ENCODE measurements at regions not wholly inside any gene's neighbourhood (a gene's known extent, or its start where the extent isn't known, plus 50 kb on each side); places are given as distances from the start of the nearest gene placed in this dataset.
"Not testable (repeated sequence)": the region's sequence is repeated elsewhere in the genome, so short reads cannot be mapped to it uniquely, and the experiment has no call there.

- not testable (repeated sequence) for DNase-seq (ENCODE audit: low read depth in 2 of 3, low spot score in 2 of 3)
Measured at GRCh38 chr9:63912451-63912850, 1372.6 kb downstream of the FOXD4L5 start.

DNA sequence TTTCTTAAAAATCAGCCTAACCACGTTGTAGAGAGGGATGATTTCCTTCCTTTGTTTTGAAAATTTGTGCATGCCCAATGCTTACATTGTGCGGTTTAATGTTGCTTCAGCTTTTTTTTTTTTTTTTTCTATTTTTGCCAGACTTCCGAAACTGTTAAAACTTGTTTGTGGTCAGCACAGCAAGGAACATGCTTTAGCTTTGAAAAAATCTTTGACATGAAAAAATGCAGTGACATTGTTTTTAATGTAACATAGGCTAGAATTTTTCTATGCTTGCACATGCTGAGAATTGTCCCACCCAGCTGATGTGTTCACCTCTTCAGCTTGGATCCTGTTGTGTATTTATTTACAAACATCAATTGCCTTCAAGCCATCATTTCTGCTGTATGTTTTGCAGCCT, 1375.9 kb downstream of the FOXD4L5 start:
- DNase-seq (ENCODE audit: low read depth in 2 of 3, low spot score in 2 of 3), result not testable (repeated sequence)

GRCh38 chr9:63899637-63900190, 1385.3 kb downstream of the FOXD4L5 start:
- not testable (repeated sequence) for DNase-seq (ENCODE audit: low read depth in 2 of 3, low spot score in 2 of 3)

- DNase-seq (ENCODE audit: low read depth in 2 of 3, low spot score in 2 of 3), result not testable (repeated sequence)
Measured at GRCh38 chr9:63881386-63881785, 1403.6 kb downstream of the FOXD4L5 start.

- not testable (repeated sequence) for DNase-seq (ENCODE audit: low read depth in 2 of 3, low spot score in 2 of 3)
Measured at GRCh38 chr9:63876380-63876779, 1408.6 kb downstream of the FOXD4L5 start.

DNA sequence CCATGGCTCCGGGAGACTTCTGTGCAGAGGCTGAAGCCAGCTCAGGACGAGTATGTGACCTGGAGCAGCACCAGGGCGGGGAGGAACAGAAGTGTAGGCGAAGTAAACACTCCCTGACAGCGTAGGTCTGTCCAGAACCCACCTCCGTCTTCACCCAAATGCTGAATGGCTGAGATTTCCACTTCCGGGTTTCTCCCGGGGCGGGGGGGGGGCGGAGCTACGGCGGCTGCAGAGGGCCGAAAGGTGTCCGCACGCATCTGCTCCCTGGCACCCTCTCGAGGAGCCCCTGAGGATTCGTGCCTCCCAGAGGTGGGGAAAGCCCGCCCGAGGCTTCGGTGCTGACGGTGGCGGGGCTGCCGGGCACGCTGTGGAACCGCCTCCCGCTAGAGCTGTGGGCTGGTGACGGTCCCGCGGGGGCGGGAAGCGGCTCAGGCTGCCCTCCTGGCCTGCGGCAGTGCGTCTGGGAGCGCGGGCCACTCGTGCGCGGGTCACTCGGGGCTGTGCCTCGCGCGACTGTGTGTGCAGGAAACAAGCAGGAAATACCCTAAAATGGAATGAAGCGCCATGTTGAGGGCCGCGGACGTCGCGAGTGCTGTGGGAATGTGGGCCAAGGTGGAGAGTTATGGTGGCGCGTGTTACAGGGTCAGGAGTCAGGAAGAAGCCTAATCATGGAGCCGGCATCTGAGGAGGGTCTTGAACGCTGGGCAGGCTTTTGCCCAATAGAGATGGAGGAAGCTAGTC, 1425.4 kb downstream of the FOXD4L5 start:
- peak in 2 of 3 donors; percentile 8 to 39 for DNase-seq (ENCODE audit: low read depth in 2 of 3, low spot score in 2 of 3)

DNA sequence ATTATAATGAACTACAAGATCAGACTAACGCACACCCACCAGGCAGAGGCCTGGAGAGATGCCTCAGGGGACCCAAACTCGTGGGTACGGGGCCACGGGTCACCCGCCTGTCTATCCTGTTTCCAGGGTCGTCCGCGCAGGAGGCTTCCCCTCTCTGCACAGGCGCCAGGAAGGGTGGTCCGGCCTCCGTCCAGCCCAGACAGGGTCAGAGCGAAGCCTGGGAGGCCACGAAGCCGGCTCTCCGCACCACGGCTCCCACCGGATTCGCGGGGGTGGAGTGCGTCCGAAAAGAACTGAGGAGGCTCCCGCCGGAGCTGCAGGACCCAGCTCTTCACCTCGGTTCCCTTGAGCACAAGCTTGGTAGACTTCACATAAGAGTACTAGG, 1425.9 kb downstream of the FOXD4L5 start:
- DNase-seq (ENCODE audit: low read depth in 2 of 3, low spot score in 2 of 3), result not testable (repeated sequence)

GRCh38 chr9:63853140-63853751, 1431.8 kb downstream of the FOXD4L5 start:
- not testable (repeated sequence) for DNase-seq (ENCODE audit: low read depth in 2 of 3, low spot score in 2 of 3)

- DNase-seq (ENCODE audit: low read depth in 2 of 3, low spot score in 2 of 3), result not testable (repeated sequence)
Measured at GRCh38 chr9:63824804-63825203, 1460.2 kb downstream of the FOXD4L5 start.

- not testable (repeated sequence) for DNase-seq (ENCODE audit: low read depth in 2 of 3, low spot score in 2 of 3)
Measured at GRCh38 chr9:63823375-63824201, 1461.4 kb downstream of the FOXD4L5 start.

- DNase-seq (ENCODE audit: low read depth in 2 of 3, low spot score in 2 of 3), result not testable (repeated sequence)
Measured at GRCh38 chr9:63822615-63823374, 1462.2 kb downstream of the FOXD4L5 start.

GRCh38 chr9:63821293-63821692, 1463.7 kb downstream of the FOXD4L5 start:
- DNase-seq (ENCODE audit: low read depth in 2 of 3, low spot score in 2 of 3), result not testable (repeated sequence)

GRCh38 chr9:63820882-63821281, 1464.1 kb downstream of the FOXD4L5 start:
- not testable (repeated sequence) for DNase-seq (ENCODE audit: low read depth in 2 of 3, low spot score in 2 of 3)

GRCh38 chr9:63820383-63820782, 1464.6 kb downstream of the FOXD4L5 start:
- not testable (repeated sequence) for DNase-seq (ENCODE audit: low read depth in 2 of 3, low spot score in 2 of 3)

- DNase-seq (ENCODE audit: low read depth in 2 of 3, low spot score in 2 of 3), result peak; percentile 33 to 51 (median 49)
Measured at GRCh38 chr9:63817622-63818518, 1467.1 kb downstream of the FOXD4L5 start.

DNA sequence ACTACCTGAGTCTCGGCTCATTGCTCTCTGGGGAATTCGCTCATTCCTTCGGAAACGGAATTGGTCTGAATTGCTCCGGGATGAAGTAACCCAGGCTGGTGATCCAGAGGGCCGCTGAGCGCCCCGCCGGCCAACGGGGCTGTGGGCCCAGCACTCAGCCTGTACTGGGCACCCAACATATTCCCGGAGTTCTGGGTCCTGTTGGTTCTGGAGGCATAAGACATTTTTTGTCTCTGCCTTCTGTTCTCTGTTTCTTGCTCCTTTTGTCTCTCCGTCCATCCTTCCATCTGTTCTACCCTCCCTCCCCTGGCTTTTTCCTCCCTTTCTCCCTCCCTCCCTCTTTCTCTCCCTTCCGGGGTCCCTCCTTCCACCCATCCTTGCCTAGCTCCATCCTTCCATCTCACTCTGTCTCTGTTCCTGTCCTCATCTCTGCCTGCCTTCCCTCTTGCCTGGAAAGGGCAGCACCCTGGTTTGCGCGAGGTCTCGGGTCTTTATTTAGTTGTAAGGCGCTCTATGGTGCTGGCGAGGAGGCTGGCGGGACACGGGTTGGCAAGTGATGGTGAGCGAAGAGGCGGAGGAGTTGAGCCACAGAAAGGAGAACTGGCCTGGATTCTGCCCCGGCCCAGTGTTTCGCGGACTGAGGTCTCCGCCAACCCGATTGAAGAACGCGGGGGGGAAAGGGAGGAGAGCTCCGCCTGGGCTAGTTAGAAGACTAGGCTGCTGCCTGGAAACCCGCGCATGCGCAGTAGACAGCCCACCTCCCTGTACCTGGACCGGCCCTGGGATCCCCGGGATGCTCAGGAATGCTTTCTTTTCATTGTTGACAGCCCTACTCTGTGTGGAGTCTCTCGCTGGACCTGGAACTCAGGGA, 1468.0 kb downstream of the FOXD4L5 start:
- peak; percentile 59 to 83 (median 71) for DNase-seq (ENCODE audit: low read depth in 2 of 3, low spot score in 2 of 3)

DNA sequence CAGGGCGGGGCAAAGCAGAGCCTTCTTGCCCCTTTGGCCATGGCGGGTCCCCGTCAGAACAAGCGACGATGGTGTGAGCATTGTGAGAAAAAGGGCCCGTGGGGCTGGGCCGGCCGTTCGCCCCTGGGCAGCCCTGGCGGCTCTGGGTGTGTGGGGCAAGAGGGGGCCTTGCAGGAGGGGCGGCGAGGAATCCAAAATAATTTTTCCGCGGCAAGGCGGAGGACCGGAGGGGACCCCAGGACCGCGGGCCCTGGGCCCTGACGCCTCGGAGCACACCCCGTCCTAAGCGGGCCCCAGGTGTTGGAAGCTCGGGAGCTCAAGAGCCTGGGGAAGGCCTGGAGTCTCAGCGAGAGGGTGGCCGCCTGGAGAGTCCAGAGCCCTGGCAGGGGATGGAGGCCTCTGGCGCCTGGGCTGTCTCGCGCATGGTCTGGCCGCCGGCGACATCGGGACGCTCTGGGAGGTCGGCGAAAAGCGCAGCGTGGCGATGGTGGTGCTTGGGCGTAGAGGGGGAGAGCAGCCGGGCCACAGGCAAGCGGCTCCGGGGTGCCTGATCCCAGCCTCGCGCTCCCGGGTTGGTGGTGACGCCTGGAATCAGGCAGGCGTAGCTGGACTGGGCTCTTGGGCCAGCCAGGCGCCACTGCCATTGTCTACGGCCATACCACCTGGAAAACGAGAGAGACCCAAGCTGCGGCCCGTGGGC, 1469.9 kb downstream of the FOXD4L5 start:
- DNase-seq (ENCODE audit: low read depth in 2 of 3, low spot score in 2 of 3), result not testable (repeated sequence)

Data from hematopoietic multipotent progenitor cell (in vitro differentiated cells).